Caco-2 (cell line): ENCODE measurements at regions not wholly inside any gene's neighbourhood (a gene's known extent, or its start where the extent isn't known, plus 50 kb on each side); places are given as distances from the start of the nearest gene placed in this dataset.

Source experiments
- BruUV-seq: library from RNA; stranded (reverse); fragments of 400-500 nt; replicated peaks from 2 replicates; lab custom pipeline; 2021; lab: Mats Ljungman, UMichigan
- CTCF ChIA-PET: fragments of 300-600 bp; sonication (Branson Sonifier 250); formaldehyde crosslinking; loops from one replicate; lab custom pipeline; 2022; ENCODE audit warnings: antibody characterized with exemption; lab: Charles Lee
- POLR2A ChIA-PET: fragments of 300-600 bp; sonication (Branson Sonifier 250); formaldehyde crosslinking; loops from one replicate; lab custom pipeline; 2022; ENCODE audit warnings: antibody characterized with exemption; lab: Charles Lee
- DNase-seq, 2 experiments: peaks; one replicate each; pipeline versions ENCODE4 v3.0.0 to v3.0.0-alpha.2; 2020 to 2022
- H3K27me3 ChIP-seq: replicated peaks from 2 replicates; pipeline ENCODE4 v1.6.0; 2011; ENCODE audit warnings: low read length; ENCODE audit not compliant: control insufficient read depth, insufficient read depth
- H3K36me3 ChIP-seq: 2 replicates; pipeline ENCODE4 v1.5.1; 2011; ENCODE audit warnings: low read length; ENCODE audit not compliant: control insufficient read depth, insufficient read depth
- H3K4me1 ChIP-seq: fragments of 250-450 bp; sonication (Bioruptor Pico); 2 replicates; pipeline ENCODE4 v1.5.1; 2020; ENCODE audit warnings: mild to moderate bottlenecking
- H3K4me3 ChIP-seq: 2 replicates; pipeline ENCODE4 v1.5.1; 2011; ENCODE audit warnings: low read depth, mild to moderate bottlenecking, control low read depth, low read length
- H3K9me3 ChIP-seq: fragments of 250-450 bp; sonication (Bioruptor Pico); 2 replicates; pipeline ENCODE4 v1.5.1; 2020; ENCODE audit warnings: mild to moderate bottlenecking, moderate library complexity
- H3K27ac Mint-ChIP-seq: one replicate; pipeline ENCODE4 v1.8.0; 2022; ENCODE audit warnings: mixed read lengths; ENCODE audit not compliant: unreplicated experiment
- H3K27me3 Mint-ChIP-seq: one replicate; pipeline ENCODE4 v1.8.0; 2022; ENCODE audit warnings: mixed read lengths; ENCODE audit not compliant: insufficient read depth, unreplicated experiment
- H3K36me3 Mint-ChIP-seq: one replicate; pipeline ENCODE4 v1.8.0; 2022; ENCODE audit warnings: mild to moderate bottlenecking, mixed read lengths; ENCODE audit not compliant: insufficient read depth, unreplicated experiment
- H3K4me1 Mint-ChIP-seq: one replicate; pipeline ENCODE4 v1.8.0; 2022; ENCODE audit warnings: low read depth, mixed read lengths; ENCODE audit not compliant: unreplicated experiment
- H3K4me3 Mint-ChIP-seq: one replicate; pipeline ENCODE4 v1.8.0; 2022; ENCODE audit warnings: mild to moderate bottlenecking, moderate library complexity, mixed read lengths; ENCODE audit not compliant: unreplicated experiment
- H3K9me3 Mint-ChIP-seq: one replicate; pipeline ENCODE4 v1.8.0; 2022; ENCODE audit warnings: mixed read lengths; ENCODE audit not compliant: unreplicated experiment
- CTCF ChIP-seq, 2 experiments: fragments of 200-600 bp in 1 of 2; IDR thresholded peaks; 1 replicate in 1 of 2; 2 replicates in 1 of 2; pipeline versions ENCODE4 v1.5.1 to v1.8.0; 2011 to 2022; ENCODE audit warnings: antibody characterized with exemption in 1 of 2, control low read depth in 1 of 2, inconsistent platforms in 1 of 2, low read depth in 1 of 2, low read length in 1 of 2, mild to moderate bottlenecking in 1 of 2, moderate library complexity in 1 of 2; ENCODE audit not compliant: insufficient read depth in 1 of 2, severe bottlenecking in 1 of 2, unreplicated experiment in 1 of 2
- intact Hi-C: fragments of 100-400 bp; cut with micrococcal nuclease; formaldehyde crosslinking; loops from one replicate; pipeline ENCODE4 v1.10.0; 2022; ENCODE audit not compliant: unreplicated experiment

GRCh38 chr13:80955501-80955900 lies 614.6 kb upstream of the SPRY2 start:
- Histone ChIP-seq H3K9me3 (no peaks in the 10 kb centered on the region), H3K4me3 (no peak overlapping the region), H3K36me3 (no peaks in the 10 kb centered on the region), H3K27me3 (no peaks in the 10 kb centered on the region), H3K4me1 (no peaks in the 10 kb centered on the region)
- DNase-seq = no peak
- H3K4me1 Mint-ChIP-seq = no peaks in the 10 kb centered on the region
- ChIA-PET POLR2A (no interaction called here), CTCF (interaction anchor here (0.7 kb wide), 1 partner anchor 1330 kb away, joined by 5 read pairs; no protein-coding TSS in a partner anchor)
- no peak for TF ChIP-seq CTCF (IDR thresholded peaks at IDR 0.05; ENCODE audit: insufficient read depth in 1 of 2, low read depth in 1 of 2, low read length in 1 of 2, severe bottlenecking in 1 of 2, unreplicated experiment in 1 of 2)
- no peak overlapping the region for H3K27ac Mint-ChIP-seq
- peaks cover 2% of the 10 kb centered on the region for H3K27me3 Mint-ChIP-seq
- intact Hi-C loops = no loop called here
- no peaks in the 10 kb centered on the region for H3K36me3 Mint-ChIP-seq
- no TSS peak for BruUV-seq
- H3K9me3 Mint-ChIP-seq = no peaks in the 10 kb centered on the region
- no peak overlapping the region for H3K4me3 Mint-ChIP-seq

GRCh38 chr13:80952158-80952557 lies 611.2 kb upstream of the SPRY2 start:
- intact Hi-C loops = no loop called here
- BruUV-seq = no TSS peak
- H3K27ac Mint-ChIP-seq = no peak overlapping the region

GRCh38 chr13:80946008-80946802 lies 605.3 kb upstream of the SPRY2 start:
- Histone ChIP-seq H3K27me3 (no peaks in the 10 kb centered on the region), H3K4me1 (no peaks in the 10 kb centered on the region), H3K36me3 (no peaks in the 10 kb centered on the region), H3K4me3 (no peak overlapping the region), H3K9me3 (no peaks in the 10 kb centered on the region)
- ChIA-PET POLR2A (no interaction called here), CTCF (no interaction called here)
- Mint-ChIP-seq H3K36me3 (no peaks in the 10 kb centered on the region), H3K4me1 (no peaks in the 10 kb centered on the region), H3K4me3 (no peak overlapping the region), H3K27ac (no peak overlapping the region), H3K9me3 (no peaks in the 10 kb centered on the region), H3K27me3 (no peaks in the 10 kb centered on the region)
- no peak for TF ChIP-seq CTCF (IDR thresholded peaks at IDR 0.05; ENCODE audit: insufficient read depth in 1 of 2, low read depth in 1 of 2, low read length in 1 of 2, severe bottlenecking in 1 of 2, unreplicated experiment in 1 of 2)
- DNase-seq = no peak
- BruUV-seq = no TSS peak
- intact Hi-C loops = no loop called here

More at GRCh38 chr13:80952158-80952557, 611.2 kb upstream of the SPRY2 start:
- no peaks in the 10 kb centered on the region for H3K9me3 ChIP-seq
- H3K4me1 ChIP-seq = no peaks in the 10 kb centered on the region
- no peaks in the 10 kb centered on the region for H3K36me3 ChIP-seq
- Mint-ChIP-seq H3K4me3 (no peak overlapping the region), H3K27me3 (no peaks in the 10 kb centered on the region), H3K36me3 (no peaks in the 10 kb centered on the region), H3K4me1 (no peaks in the 10 kb centered on the region), H3K9me3 (no peaks in the 10 kb centered on the region)
- H3K27me3 ChIP-seq = no peaks in the 10 kb centered on the region
- TF ChIP-seq CTCF (IDR thresholded peaks at IDR 0.05; ENCODE audit: insufficient read depth in 1 of 2, low read depth in 1 of 2, low read length in 1 of 2, severe bottlenecking in 1 of 2, unreplicated experiment in 1 of 2) = no peak
- DNase-seq = no peak
- ChIA-PET CTCF (no interaction called here), POLR2A (no interaction called here)
- H3K4me3 ChIP-seq = no peak overlapping the region
